ENCODE measurements at regions not wholly inside any gene's neighbourhood (a gene's known extent, or its start where the extent isn't known, plus 50 kb on each side); places are given as distances from the start of the nearest gene placed in this dataset.

DNA sequence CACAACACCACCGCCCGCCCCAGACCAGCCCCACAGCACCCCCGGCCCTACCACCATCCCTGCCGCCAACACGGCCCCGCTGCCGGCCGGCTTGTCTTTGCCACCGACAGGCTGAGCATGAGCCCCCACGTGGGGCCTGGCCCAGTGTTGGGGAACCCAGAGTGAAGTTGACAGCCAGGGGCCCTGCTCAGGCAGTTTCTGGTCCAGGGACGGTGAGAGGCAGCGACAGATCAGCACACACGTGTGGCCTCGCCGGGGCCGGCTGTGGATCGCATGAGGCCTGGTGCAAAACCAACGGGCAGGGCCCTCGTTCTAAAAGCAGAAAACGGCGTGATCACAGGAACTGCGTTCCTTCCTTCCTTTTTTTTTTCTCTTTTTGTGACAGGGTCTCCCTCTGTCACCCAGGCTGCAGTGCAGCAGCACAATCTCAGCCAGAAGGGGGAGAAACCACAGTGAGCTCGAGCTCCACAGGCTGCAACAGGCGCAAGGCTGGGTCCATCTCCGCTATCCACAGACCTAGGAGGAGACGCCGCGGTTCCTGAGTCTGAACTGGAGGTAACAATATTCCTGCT, 50.5 kb upstream of the FBRSL1 start:
- DNase-seq (ENCODE audit: low spot score): no peak

DNA sequence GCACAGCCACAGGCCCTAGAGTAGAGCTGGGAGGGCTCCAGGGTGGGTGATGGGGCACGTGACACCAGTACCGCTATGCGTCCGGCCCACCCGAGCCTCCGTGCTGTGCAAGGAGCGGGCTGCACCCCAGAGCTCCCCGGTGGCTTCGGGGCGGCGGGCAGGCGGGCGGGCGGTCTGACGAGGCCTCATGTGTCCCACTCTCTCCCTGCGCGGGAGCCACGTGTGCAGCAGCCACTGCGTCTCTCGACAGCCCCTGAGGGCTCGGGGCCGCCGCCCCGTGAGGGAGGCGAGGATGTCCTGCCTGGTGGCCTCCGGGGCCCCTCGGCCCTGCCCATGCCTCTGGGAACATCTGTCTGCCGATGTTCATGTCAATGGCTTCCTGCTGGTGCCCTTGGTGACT, 51.2 kb upstream of the FBRSL1 start:
- no peak for DNase-seq (ENCODE audit: low spot score)

DNA sequence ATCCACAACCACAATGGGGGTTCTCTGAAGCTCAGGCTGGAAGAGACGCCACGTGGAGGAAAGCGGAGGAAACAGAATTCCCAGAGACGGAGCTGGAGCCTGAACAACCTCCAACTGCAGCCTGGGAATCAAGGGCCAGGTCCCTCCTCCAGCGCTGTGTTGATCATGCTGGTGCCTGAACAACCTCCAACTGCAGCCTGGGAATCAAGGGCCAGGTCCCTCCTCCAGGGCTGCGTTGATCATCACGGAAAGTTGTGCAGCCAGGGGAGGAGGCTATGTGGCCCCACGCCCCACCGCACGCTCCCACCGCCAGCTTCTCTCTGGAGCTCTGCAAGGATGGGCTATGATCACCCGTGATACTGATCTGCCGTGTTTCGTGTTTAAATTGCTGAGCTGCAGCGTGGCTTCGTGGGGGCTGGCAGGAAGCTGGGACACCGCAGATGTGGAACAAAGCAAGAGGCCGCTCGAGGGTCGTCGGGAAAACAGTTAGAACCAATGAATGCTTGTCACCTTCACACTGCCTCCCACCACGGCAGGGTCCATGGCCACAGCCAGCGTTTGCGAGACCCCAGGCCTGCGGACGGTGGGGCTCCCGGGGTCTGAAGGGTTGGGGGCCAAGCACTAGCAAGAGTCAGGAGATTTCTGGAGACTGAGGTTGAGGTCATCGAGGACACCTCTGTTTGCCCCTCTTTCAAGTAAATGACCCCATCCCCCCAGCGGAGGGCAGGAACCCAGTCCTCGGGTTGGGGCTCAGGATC, 51.8 kb upstream of the FBRSL1 start:
- no peak for DNase-seq (ENCODE audit: low spot score)

DNA sequence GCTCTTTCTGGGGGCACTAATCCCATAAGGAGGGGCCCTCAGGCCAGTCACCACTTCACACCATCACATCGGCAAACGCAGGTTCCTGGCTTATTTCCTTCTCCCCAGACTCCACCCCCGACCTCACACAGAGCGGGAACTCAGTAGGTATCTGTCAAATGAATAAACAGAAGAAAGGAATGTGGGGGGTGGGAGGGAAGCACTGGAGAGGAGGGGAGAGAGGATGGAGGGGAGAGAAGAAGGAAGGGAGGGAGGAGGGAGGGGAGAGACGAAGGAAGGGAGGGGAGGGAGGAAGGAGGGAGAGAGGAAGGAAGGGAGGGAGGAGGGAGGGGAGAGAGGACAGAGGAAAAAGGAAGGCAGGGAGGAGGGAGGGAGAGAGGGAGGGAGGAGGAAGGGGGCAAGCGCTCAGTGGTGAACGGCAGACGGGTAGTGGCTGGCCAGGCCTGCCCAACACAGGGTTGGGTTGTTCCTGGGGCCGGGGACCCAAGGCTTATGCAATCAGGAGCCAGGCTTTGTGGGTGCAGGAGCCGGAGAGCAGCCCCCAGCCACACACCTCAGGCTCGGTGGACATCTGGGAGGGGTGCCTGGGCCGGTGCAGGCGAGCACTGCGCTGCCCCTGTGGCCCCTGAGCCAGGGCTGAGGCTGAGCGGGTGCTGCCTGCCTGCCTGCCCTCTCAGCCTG, 52.6 kb upstream of the FBRSL1 start:
- DNase-seq (ENCODE audit: low spot score): peak; percentile 33

DNA sequence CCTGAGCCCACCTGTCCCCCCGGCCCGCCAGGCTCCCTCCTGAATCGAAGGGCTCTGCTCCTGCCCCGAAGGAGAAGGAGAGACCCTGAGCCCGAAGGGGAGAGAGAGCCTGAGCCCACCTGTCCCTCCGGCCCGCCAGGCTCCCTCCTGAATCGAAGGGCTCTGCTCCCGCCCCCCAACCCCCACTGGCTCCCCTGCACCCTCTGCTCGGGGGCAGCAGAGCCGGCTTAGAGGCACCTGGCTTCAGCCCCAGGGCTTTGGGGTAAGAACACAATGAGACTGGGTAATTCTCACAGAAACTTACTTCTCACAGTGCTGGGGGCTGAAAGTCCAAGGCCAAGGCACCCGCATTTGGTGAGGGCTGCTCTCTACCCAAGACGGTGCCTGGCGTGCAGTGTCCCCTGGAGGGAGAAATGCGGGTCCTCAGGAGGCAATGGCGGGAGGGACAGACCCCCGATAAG, 53.1 kb upstream of the FBRSL1 start:
- no peak for DNase-seq (ENCODE audit: low spot score)

DNA sequence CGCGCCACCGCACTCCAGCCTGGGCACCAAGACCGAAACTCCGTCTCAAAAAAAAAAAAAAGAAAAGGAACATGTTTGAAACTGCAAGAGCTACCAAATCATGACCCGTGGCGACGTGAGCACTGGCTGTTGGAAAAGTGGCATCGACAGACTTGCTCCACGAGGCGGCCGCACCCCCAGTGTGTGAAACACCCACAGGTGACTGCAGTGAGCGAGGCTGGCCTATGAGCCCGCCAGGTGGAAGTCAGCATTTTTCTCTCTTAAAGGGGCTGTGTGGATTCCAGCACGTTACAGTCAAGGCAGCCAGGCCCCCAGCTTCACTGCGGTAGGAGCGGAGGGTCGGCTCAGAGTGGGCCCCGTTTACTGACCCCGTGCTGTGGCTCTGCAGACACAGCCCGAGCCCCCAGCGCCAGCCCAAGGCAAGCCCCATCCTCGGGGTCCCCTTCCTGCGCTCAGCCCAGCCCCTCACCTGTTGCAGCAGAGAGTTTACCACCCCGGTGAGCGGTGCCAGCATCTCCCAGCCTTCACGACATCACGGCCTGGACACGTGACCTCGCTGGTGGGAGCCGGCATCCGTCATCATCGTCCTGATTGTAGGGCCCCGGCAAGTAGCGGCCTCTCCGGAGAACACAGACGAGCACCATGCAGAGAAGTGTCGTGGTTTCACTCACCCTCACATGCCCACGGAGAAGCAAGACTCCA, 54.3 kb upstream of the FBRSL1 start:
- no peak for DNase-seq (ENCODE audit: low spot score)

DNA sequence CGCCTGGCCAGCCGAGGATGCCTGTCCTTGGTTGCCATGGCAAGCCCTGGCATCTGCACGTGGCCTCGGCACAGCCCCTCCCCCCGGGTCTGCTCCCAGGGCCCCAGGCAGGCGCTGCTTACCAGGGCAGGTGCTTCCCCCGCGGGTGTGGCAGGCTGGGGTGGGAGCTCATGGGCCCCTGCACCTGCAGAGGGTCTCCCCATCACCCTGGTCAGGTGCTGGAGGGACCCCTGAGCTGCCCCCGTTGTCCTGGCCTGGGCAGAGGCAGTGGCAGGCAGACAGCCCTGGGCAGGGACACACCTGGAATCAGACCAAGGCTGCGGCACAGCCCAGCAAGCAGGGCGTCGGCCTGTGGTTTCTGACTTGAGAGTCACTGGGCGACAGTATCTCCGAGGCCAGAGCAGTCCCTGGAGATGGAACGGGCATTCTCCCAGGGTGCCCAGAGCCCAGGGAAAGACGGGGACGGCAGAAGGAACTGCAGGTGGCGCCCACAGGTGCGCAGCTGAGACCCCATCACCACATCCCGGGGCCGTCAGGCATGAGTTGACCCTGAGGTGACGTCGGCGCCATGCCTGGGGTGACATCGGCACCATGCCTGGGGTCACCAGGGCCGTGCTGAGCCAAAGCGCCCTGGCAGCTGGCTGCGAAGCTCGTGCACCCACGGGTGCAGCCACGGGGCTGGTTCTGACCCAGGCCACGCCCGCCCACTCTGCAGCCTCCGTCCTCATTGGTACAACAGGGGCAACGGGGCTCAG, 56.1 kb upstream of the FBRSL1 start:
- peak; percentile 14 for DNase-seq (ENCODE audit: low spot score)

DNA sequence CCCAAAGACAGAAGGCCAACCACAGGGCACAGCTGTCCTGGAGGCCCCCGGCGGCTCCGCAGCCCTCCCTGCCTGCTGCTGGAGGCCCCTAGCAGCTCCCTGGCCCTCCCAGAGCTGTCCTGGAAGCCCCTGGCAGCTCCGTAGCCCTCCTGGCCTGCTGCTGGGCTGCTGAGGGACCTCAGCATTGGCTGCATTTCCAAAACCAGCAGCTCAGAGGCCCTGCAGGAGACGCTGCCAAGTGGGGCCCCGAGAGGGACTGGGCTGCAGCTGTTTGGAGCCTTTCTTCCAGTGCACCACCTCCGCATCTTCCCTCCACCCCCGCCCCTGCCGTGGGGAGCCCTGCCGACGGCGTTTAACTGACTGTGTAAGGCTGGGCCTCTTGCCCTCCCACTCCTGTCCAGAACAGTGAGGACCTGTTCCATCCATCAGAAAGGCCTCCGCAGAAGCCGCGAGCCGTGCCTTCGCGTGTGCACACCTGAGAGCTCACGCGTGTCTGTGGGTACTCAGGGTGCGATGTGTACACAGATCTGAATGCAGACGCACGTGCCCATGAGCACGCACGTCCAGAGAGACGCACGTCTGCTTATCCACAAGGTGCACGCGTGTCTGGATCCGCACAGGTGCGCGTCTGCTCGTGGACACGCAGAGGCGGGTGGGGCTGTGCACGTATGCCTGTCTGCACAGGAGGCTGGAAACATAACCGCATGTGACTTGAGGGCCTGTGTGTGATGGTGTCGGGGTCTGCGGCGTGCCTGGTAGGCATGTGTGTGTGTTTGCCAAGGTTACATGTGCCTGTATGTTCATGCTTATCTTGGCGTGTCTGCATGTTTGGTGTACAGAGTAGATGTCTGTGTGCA, 57.0 kb upstream of the FBRSL1 start:
- DNase-seq (ENCODE audit: low spot score): no peak

DNA sequence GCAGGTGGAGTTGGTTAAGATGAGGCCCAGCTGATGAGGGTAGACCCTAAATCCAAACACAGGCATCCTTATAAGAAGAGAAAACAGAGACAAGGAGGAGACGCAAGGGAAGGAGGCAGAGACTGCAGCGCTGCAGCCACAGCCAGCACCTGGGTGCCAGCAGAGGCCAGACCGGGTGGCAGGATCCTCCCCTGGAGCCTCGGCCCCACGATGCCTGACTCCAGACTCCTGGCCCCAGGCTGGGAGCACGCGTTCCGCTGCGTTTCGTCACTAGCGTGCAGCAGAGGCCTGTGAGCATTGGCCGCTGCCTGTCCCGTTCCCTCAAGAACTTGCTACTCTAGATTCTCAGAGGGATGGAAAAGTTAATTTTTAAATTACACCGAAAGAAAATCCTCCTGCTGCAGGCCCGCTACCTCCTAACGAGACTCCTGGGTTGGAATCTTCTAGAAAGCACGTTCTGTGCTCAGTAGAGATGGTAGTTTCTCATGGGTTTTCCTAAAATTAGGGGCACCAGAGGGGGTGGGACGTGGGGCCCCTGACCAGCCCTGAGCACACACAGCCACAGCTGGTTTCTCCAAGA, 57.7 kb upstream of the FBRSL1 start:
- DNase-seq (ENCODE audit: low spot score): no peak

DNA sequence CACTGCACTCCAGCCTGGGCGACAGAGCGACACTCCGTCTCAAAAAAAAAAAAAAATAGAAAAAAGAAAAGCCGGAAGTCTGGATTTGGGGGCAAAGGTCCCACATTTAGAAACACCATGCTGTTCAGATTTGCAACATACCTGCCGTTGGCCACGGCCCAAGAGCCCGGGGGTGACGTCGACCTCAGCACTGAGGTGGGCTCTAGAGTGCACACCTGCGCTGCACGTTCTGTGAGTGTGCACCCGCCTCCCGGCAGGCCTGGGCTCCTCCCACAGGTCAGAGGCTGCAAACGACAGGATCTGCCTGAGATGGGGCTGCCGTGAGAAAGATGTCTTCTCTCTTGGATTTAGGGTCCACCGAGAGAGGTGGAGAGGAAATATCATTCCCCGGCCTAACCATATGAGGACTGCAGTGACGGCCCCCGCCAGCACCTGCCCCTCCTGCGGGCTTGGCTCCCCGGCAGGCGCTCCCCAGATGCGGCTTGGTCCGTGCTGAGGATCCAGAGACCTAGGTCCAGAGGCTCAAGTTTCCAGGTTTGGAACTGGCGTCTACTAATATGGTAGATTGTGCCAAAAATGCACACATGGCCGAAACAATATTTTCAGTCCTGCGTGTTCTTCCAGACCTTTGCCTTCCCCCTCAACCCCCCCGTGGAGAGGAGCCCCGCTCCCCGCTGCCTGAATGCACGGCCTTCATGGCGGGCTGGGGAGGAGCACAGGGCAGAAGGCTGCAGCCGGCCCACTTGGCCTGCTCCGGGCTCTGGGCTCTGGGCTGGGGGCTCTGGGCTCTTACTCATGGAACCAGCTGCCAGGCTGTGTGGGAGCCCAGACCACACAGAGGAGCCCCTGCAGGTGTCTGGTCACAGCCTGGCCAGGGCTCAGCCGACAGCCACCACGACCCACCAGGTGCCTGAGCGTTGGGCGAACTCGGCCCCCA, 58.8 kb upstream of the FBRSL1 start:
- no peak for DNase-seq (ENCODE audit: low spot score)

DNA sequence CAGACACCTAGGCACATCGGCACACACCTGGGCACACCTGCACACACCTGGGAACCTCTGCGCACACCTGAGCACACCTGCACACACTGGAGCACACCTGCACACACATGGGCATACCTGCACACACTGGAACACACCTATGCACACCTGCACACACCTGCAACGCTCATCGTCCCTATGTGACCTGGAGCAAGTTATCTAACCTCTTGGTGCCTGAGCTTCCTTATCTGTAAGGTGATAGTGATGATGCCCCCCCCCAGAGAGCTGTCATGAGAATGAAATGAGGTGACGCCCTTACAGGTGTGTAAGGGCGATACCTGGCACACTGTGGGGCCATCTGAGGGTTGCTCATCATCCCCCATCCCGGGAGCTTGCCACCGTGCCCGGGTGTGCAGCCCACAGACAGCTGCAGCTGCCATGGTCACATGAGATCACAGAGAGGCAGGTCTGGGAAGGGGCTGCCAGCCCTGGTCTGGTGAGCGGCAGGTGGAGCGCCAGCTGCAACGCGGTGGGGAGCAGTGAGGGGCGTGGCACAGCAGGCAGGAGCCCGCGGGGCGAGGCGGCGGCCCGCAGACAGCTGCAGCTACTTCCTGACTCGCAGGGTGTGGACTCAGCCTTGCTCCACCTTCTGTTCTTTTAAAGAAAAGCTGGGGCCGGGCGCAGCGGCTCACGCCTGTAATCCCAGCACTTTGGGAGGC, 59.9 kb upstream of the FBRSL1 start:
- DNase-seq (ENCODE audit: low spot score): peak; percentile 44

DNA sequence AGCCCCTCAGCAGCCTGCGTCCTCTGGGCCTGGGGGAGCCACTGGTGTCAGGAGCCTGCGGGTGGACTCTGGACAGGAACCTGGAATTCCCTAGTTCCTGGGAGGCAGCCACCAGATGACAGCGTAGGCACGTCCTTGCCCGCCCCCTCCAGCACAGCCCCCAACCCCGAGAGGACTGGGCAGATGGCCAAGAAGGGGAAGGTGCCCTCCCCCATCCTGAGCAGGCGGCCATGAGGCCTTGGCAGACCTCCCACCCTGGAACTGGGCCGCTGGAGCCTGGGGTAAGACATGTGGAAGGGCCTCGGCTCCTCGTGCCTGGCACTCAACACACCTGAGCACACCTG, 60.4 kb upstream of the FBRSL1 start:
- DNase-seq (ENCODE audit: low spot score): no peak

DNA sequence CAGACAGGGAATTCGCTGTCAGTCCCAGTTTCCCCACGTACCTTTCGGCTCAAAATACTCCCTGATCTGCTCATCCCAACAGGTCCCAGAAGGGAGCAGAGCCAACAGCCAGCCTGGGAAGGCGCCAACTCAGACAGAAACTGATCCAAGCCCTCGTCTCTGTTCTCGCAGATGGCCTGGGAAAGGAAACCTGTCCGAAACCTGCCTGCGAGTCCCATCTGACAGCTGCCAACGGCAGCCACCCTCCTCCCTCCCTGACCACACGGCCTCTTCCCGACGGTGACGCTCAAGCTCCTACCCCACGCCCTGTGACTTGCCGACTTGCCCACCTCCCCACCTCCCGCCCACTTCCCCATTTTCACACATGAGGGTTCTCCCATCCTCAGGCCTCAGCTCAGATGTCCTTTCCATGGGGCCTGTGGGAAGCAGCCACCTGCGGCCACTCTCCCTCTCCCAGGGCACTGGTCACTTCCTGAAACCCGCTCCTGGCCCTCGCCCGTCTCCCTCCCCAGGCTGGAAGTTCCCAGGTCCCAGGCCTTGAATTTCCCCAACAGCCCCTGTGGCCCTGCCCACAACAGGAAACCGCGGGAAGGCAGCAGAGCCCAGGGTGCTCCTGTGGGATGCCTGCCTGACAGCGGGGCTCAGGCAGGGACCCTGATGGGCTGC, 60.9 kb upstream of the FBRSL1 start:
- peak; percentile 50 for DNase-seq (ENCODE audit: low spot score)

DNA sequence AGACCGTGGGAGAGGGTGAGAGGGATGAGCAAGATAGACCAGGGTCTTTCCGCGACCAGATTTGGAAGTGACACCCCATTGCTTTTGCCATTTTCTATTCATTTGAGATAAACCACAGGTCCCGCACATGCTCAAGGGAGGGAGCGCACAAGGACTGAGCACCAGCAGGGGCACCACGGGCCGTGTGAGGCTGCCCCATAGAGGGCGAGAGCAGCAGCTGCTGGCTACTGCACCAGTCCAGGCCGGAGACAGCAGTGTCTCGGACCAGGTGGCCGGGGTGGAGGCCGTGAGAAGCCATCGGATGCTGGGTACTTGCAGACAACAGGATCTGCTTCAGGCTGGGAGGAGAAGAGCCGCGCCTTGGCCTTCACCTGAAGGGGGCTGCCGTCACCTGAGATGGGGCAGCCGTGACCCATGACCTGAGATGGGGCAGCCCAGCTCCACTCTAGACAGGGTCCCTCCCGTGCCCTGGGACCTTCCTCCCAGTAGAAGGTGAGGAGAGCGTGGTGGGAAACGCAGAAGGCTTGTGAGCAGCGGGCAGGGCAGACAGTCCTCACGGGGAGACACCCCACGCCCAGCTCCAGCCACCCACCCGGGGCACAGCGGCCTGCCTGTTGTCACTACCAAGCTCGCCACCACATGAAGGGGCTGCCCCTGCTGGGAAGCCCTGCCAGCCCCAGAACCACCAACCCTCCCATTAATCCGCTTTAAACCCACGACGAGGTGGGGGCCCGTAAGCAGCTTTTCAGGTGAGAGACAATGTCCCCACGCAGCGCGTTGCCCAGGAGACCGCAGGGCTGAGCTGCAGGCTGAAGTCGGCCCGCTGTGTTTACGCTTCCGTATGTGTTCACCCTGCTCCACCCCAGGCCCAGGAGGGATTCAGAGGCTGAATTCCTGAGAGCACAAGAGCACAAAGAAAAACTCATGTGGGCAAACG, 61.7 kb upstream of the FBRSL1 start:
- DNase-seq (ENCODE audit: low spot score): peak; percentile 29

DNA sequence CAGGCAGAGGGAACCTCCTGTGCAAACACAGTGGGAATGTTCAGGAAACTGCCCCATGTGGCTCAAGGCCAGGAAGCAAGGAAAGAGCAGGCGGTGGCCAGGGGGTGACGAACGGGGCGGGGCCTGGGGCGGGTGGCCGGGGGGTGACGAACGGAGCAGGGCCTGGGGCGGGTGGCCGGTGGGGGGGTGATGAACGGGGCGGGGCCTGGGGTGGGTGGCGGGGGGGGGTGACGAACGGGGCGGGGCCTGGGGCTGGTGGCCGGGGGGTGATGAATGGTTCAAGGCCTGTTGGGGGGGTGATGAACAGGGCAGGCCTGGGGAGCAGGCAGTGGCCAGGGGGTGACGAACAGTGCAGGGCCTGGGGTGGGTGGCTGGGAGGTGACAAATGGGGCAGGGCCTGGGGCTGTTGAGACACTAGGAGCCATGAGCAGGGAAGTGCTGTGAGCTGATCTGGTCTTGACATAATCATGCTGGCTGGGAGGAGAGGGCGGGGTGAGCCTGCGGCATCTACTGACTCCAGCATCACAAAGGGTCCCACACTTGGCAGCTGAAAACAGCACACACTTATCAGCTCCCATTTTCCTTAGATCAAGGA, 62.7 kb upstream of the FBRSL1 start:
- no peak for DNase-seq (ENCODE audit: low spot score)

DNA sequence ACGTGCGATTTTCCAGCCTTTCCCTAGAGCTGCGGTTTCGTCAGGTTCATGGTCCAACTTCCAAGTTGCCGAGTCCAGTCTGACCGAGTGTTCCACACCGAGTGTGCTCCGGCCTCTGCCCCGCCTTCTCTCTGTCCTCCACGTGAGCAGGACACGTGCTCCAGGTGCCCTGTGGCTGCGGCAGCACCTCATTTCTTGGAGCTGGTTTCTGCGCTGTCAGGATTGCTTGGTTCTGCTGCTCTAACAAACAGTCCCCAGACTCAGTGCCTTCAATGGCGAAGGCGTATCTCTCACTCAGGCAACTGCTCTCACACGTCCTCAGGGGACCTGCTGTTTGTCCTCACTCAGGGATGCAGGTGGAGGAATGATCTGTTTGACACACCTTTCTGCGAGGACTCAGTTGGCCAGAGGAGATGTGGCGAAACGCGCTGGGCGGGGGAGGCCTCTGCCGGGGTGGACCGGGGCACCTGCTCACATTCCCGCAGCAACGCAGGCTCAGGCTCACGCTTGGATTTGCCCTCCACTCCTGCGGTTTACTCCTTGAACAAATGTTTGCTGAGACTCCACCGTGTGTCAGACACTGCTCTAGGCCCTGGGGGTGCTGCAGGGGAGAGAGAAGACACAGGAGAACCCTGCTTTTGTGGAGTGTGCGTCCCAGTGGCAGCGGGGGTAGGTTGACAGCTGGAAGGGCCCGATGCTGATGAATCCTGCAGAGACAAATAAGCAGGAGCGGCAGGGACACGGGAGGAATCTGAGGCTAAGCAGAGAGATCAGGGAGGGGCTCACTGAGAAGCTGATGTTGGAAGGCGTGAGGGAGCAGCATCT, 63.4 kb upstream of the FBRSL1 start:
- no peak for DNase-seq (ENCODE audit: low spot score)
